Endodermal cell (in vitro differentiated cells): ENCODE measurements at regions not wholly inside any gene's neighbourhood (a gene's known extent, or its start where the extent isn't known, plus 50 kb on each side); places are given as distances from the start of the nearest gene placed in this dataset.
A peak's percentile ranks its signal among the peaks of the same experiment; 100 is the strongest.

Experiments
- DNase-seq: peaks from one replicate; pipeline ENCODE4 v3.0.0-alpha.2; 2017
- H3K27ac ChIP-seq: 2 replicates; pipeline ENCODE4 v1.5.1; 2013; ENCODE audit warnings: mild to moderate bottlenecking, low read depth, low read length, moderate library complexity
- H3K27me3 ChIP-seq: 2 replicates; pipeline ENCODE4 v1.6.1; 2013; ENCODE audit warnings: mild to moderate bottlenecking, low read length, moderate library complexity; ENCODE audit not compliant: insufficient read depth, control insufficient read depth, poor library complexity, severe bottlenecking
- H3K36me3 ChIP-seq: 2 replicates; pipeline ENCODE4 v1.7.0; 2013; ENCODE audit warnings: mild to moderate bottlenecking, low read length, moderate library complexity; ENCODE audit not compliant: control insufficient read depth, insufficient read depth
- H3K4me1 ChIP-seq: one replicate; pipeline ENCODE4 v1.7.0; 2013; ENCODE audit warnings: low read length; ENCODE audit not compliant: control insufficient read depth, insufficient read depth
- H3K4me3 ChIP-seq: 2 replicates; pipeline ENCODE4 v1.5.1; 2013; ENCODE audit warnings: mild to moderate bottlenecking, low read length, moderate library complexity
- H3K9ac ChIP-seq: 2 replicates; pipeline ENCODE4 v1.6.1; 2013; ENCODE audit warnings: mild to moderate bottlenecking, low read length, moderate library complexity; ENCODE audit not compliant: poor library complexity, severe bottlenecking; ENCODE audit errors: extremely low read depth
- H3K9me3 ChIP-seq: 2 replicates; pipeline ENCODE4 v1.6.1; 2013; ENCODE audit warnings: mild to moderate bottlenecking, low read length, moderate library complexity; ENCODE audit not compliant: control insufficient read depth
- H3K27ac Mint-ChIP-seq: 2 replicates; pipeline ENCODE4 v1.8.0; 2020; ENCODE audit warnings: mixed read lengths
- H3K27me3 Mint-ChIP-seq: 2 replicates; pipeline ENCODE4 v1.8.0; 2021; ENCODE audit warnings: mild to moderate bottlenecking, mixed read lengths; ENCODE audit not compliant: insufficient read depth
- H3K36me3 Mint-ChIP-seq: 2 replicates; pipeline ENCODE4 v1.8.0; 2020; ENCODE audit warnings: low read depth, mixed read lengths
- H3K4me1 Mint-ChIP-seq: 2 replicates; pipeline ENCODE4 v1.8.0; 2020; ENCODE audit warnings: mixed read lengths
- H3K4me3 Mint-ChIP-seq: 2 replicates; pipeline ENCODE4 v1.8.0; 2020; ENCODE audit warnings: mild to moderate bottlenecking, moderate library complexity, mixed read lengths
- H3K9me3 Mint-ChIP-seq: 2 replicates; pipeline ENCODE4 v1.8.0; 2020; ENCODE audit warnings: mild to moderate bottlenecking, mixed read lengths
- CTCF ChIP-seq: fragments of 200-600 bp; sonication (generic); conservative IDR thresholded peaks from 2 replicates; pipeline ENCODE4 v1.5.0; 2021; ENCODE audit warnings: antibody characterized with exemption, mild to moderate bottlenecking
- WGBS, 2 experiments: methylation state at CpG; one replicate each; pipeline versions ENCODE4 v1.1.5 to v1.1.7; 2013; ENCODE audit warnings: missing lambda C conversion rate in 2 of 2, mixed read lengths in 1 of 2; ENCODE audit not compliant: insufficient coverage in 1 of 2, insufficient read length in 1 of 2; 5-methylcytosine and 5-hydroxymethylcytosine counted together

- Mint-ChIP-seq H3K4me3 (no peak overlapping the region), H3K27me3 (no peaks in the 10 kb centered on the region), H3K27ac (no peak overlapping the region), H3K4me1 (peaks cover 6% of the 10 kb centered on the region), H3K9me3 (no peaks in the 10 kb centered on the region), H3K36me3 (no peaks in the 10 kb centered on the region)
- no peak overlapping the region for H3K9ac ChIP-seq
- DNase-seq, result peak; percentile 38
- H3K27me3 ChIP-seq, result no peaks in the 10 kb centered on the region
- H3K36me3 ChIP-seq, result no peaks in the 10 kb centered on the region
- H3K27ac ChIP-seq, result no peak overlapping the region
- no peaks in the 10 kb centered on the region for H3K4me1 ChIP-seq
- no peak overlapping the region for H3K4me3 ChIP-seq
- WGBS, 2 experiments, result 90 to 93% methylated on average over 14 to 19 of the region's 19 CpGs
- H3K9me3 ChIP-seq, result no peaks in the 10 kb centered on the region
- TF ChIP-seq CTCF, result no peak
These were observed 202.3 kb downstream of the HERPUD2 start for GRCh38 chr7:35492451-35493175.

- DNase-seq, result no peak
- WGBS, 2 experiments, result 89% methylated on average over 1 of the region's 1 CpG; no CpG with 5 or more reads in 1 of the 2 experiments
These were observed 203.7 kb downstream of the HERPUD2 start for GRCh38 chr7:35491233-35491632.

GRCh38 chr7:35487841-35488240, 207.1 kb downstream of the HERPUD2 start:
- TF ChIP-seq CTCF, result no peak
- Histone ChIP-seq H3K27me3 (no peaks in the 10 kb centered on the region), H3K36me3 (no peaks in the 10 kb centered on the region), H3K9ac (no peak overlapping the region), H3K4me1 (peaks cover 6% of the 10 kb centered on the region), H3K9me3 (no peaks in the 10 kb centered on the region), H3K27ac (no peak overlapping the region), H3K4me3 (no peak overlapping the region)
- WGBS, 2 experiments, result 98 to 100% methylated on average over 2 of the region's 2 CpGs
- Mint-ChIP-seq H3K27ac (no peak overlapping the region), H3K27me3 (peaks cover 4% of the 10 kb centered on the region), H3K9me3 (no peaks in the 10 kb centered on the region), H3K4me3 (no peak overlapping the region), H3K36me3 (no peaks in the 10 kb centered on the region), H3K4me1 (peaks cover 9% of the 10 kb centered on the region)
- DNase-seq, result no peak

More at GRCh38 chr7:35491233-35491632, 203.7 kb downstream of the HERPUD2 start:
- no peaks in the 10 kb centered on the region for H3K9me3 Mint-ChIP-seq
- no peaks in the 10 kb centered on the region for H3K9me3 ChIP-seq
- H3K27me3 Mint-ChIP-seq, result no peaks in the 10 kb centered on the region
- no peak overlapping the region for H3K4me3 ChIP-seq
- no peaks in the 10 kb centered on the region for H3K36me3 ChIP-seq
- no peaks in the 10 kb centered on the region for H3K4me1 ChIP-seq
- no peak overlapping the region for H3K4me3 Mint-ChIP-seq
- no peak overlapping the region for H3K27ac ChIP-seq
- no peak overlapping the region for H3K9ac ChIP-seq
- H3K27ac Mint-ChIP-seq, result no peak overlapping the region
- H3K4me1 Mint-ChIP-seq, result peaks cover 6% of the 10 kb centered on the region
- no peaks in the 10 kb centered on the region for H3K36me3 Mint-ChIP-seq
- H3K27me3 ChIP-seq, result no peaks in the 10 kb centered on the region
- TF ChIP-seq CTCF, result no peak
